HG03280 (cell line): ENCODE measurements at regions not wholly inside any gene's neighbourhood (a gene's known extent, or its start where the extent isn't known, plus 50 kb on each side); places are given as distances from the start of the nearest gene placed in this dataset.

ENCODE experiments used
- ATAC-seq: cut with Tn5 transposase; IDR thresholded peaks from one replicate; pipeline ENCODE4 v1.9.1; 2021; ENCODE audit warnings: mild to moderate bottlenecking, moderate library complexity; ENCODE audit not compliant: unreplicated experiment

- no peak for ATAC-seq
Measured at GRCh38 chr11:43602670-43603069, 77.9 kb upstream of the HSD17B12 start.

GRCh38 chr11:43614214-43614613 lies 66.3 kb upstream of the HSD17B12 start:
- ATAC-seq: no peak

GRCh38 chr11:43619863-43620505 lies 60.6 kb upstream of the HSD17B12 start:
- no peak for ATAC-seq

GRCh38 chr11:43626798-43627197 lies 53.7 kb upstream of the HSD17B12 start:
- ATAC-seq: no peak
